ENCODE measurements at regions not wholly inside any gene's neighbourhood (a gene's known extent, or its start where the extent isn't known, plus 50 kb on each side); places are given as distances from the start of the nearest gene placed in this dataset.

DNA sequence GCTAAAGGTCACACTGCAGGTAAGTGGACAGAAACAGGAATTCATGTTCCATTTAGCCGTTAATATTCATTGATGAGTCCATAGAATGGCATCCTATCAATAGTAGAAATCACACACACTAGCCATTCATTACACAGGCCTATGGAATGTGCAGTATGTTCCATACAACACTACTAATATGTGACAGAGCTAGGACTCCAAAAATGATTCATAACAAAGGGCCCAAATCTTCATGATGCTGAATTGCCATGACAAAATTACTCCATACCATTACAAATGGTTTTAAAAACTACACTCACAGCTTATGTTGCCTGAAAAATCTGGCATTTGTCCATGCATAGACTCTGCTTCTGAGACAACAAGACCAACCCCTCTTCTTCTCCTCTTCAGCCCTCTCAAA lies 549.1 kb downstream of the XPNPEP1 start:
- TF ChIP-seq, protein P1, sequence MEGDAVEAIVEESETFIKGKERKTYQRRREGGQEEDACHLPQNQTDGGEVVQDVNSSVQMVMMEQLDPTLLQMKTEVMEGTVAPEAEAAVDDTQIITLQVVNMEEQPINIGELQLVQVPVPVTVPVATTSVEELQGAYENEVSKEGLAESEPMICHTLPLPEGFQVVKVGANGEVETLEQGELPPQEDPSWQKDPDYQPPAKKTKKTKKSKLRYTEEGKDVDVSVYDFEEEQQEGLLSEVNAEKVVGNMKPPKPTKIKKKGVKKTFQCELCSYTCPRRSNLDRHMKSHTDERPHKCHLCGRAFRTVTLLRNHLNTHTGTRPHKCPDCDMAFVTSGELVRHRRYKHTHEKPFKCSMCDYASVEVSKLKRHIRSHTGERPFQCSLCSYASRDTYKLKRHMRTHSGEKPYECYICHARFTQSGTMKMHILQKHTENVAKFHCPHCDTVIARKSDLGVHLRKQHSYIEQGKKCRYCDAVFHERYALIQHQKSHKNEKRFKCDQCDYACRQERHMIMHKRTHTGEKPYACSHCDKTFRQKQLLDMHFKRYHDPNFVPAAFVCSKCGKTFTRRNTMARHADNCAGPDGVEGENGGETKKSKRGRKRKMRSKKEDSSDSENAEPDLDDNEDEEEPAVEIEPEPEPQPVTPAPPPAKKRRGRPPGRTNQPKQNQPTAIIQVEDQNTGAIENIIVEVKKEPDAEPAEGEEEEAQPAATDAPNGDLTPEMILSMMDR (IDR thresholded peaks at IDR 0.05), result no peak
- no peak for TF ChIP-seq POLR2AphosphoS5 (IDR thresholded peaks at IDR 0.05)
- TF ChIP-seq POLR2A (IDR thresholded peaks at IDR 0.05), result no peak
- TF ChIP-seq EP300 (IDR thresholded peaks at IDR 0.05), result no peak
